ENCODE measurements at regions not wholly inside any gene's neighbourhood (a gene's known extent, or its start where the extent isn't known, plus 50 kb on each side); places are given as distances from the start of the nearest gene placed in this dataset.

DNA sequence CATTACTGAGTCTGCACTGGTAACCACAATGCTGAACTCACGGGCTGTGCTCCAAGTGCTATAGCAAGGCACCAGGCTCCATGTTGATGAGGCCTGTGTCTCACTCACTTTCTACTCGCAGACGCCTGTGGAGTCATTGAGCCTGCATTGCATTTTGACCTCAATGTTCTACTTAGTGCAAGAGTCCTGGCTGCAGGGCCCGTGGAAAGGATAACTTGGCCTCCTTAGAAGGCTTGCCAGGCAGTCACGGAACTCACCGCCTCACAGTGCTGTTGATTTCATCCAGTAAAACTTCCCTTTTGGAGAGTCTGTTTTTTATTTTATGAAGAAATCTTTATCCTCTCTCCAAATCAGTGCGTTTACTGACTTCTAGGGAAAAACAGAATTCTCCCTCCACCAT, 290.4 kb downstream of the RNF144A start:
- no peak for DNase-seq (ENCODE audit: low read depth)
- TF ChIP-seq, protein P1, sequence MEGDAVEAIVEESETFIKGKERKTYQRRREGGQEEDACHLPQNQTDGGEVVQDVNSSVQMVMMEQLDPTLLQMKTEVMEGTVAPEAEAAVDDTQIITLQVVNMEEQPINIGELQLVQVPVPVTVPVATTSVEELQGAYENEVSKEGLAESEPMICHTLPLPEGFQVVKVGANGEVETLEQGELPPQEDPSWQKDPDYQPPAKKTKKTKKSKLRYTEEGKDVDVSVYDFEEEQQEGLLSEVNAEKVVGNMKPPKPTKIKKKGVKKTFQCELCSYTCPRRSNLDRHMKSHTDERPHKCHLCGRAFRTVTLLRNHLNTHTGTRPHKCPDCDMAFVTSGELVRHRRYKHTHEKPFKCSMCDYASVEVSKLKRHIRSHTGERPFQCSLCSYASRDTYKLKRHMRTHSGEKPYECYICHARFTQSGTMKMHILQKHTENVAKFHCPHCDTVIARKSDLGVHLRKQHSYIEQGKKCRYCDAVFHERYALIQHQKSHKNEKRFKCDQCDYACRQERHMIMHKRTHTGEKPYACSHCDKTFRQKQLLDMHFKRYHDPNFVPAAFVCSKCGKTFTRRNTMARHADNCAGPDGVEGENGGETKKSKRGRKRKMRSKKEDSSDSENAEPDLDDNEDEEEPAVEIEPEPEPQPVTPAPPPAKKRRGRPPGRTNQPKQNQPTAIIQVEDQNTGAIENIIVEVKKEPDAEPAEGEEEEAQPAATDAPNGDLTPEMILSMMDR (conservative IDR thresholded peaks at IDR 0.05; ENCODE audit: low read depth, low read length) = no peak
- no peak overlapping the region for H3K4me3 ChIP-seq (ENCODE audit: low read length)

DNA sequence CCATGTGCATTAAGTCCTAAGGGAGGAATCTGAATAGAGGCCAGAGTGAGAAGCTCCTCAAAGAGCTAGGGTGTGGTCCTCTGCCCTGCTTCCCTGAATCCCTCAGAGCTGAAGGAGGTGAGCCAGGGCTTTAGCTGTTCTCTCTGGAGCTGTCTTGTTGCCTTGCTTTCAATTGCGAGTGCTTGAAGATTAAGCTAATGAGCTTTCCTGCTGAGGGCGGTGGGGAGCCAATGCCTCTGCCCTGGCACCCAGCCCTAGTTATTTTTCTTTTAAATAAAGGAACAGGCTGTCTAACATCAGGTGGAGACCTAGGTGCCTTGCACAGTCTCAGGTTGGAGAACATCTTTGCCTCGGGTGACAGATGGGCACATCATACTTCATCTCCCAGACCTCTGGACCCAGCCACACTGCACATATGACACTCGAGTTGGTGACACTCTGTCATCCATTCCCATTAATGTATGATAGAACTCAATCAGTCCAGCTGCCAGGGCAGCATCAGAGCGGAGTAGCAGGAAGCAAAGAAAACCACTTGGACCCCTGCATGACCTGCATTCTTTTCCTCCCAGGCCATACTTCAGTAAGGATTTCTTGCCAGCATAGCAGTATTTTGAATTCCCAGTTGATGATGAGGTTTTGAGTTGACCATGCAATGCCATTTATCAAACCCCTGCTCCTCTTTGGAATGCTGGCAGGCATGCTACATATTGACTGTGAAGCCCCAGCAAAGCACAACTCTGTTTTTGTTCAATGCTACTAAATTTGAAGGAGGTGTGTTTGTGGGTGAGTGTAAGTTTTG, 292.7 kb downstream of the RNF144A start:
- H3K4me3 ChIP-seq (ENCODE audit: low read length) = no peak overlapping the region
- TF ChIP-seq, protein P1 (conservative IDR thresholded peaks at IDR 0.05; ENCODE audit: low read depth, low read length) = no peak
- DNase-seq (ENCODE audit: low read depth) = no peak

DNA sequence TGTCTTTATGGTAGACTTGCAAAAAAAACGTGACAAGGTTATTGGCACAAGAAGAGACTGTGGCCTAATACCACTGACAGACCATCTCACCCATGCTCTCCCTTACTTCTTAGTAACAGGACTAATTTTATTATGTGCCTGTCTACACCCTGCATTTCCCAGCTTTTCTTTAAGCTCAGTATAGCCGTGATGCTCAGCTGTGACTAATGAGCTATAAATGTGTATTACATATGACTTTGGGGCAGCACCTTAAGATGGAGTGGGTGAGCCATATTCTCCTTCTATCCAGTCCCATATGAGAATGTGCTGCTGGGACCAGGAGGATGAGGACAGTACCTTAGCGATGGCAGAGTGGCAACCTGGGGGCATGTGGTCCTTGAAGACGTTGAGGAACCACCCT, 293.5 kb downstream of the RNF144A start:
- TF ChIP-seq, protein P1 (conservative IDR thresholded peaks at IDR 0.05; ENCODE audit: low read depth, low read length) = no peak
- no peak overlapping the region for H3K4me3 ChIP-seq (ENCODE audit: low read length)
- no peak for DNase-seq (ENCODE audit: low read depth)

DNA sequence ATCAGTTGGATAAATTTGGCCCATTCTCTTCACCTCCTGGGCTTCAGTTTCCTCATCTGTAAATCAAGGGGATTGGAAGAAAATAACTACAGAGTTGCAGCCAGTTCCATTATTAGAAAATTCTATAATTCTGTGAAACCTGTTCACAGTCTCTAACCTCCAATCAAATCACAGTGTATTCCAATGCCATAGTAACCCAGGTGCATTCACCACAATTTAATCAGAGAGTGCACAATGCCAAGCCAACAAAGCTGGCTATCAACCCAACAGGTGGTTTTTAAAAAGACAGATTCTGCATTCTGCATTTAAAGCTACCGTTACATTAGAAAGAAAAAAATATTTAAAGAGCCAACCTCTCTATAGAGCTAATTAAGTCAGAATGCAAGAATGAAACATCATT, 308.6 kb downstream of the RNF144A start:
- TF ChIP-seq, protein P1 (conservative IDR thresholded peaks at IDR 0.05; ENCODE audit: low read depth, low read length) = no peak
- no peak for DNase-seq (ENCODE audit: low read depth)
- no peak overlapping the region for H3K4me3 ChIP-seq (ENCODE audit: low read length)

DNA sequence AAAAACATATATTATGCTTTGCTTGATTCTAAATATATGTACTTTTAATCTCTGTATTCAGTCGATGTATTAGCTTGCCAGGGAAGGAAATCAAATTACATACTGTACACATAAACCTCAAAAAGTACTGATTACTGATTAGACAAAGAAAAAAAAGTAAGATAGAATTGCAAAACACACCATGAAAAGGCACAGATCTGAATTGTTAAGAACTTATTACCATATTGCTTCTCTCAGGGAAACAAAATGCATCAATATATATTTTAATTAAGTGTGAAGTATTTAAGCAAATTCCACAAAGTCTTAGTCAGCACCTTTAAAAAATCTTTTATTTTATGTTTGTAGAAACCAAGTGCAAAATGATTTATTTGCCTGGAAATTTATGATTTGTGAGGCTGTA, 309.3 kb downstream of the RNF144A start:
- no peak overlapping the region for H3K4me3 ChIP-seq (ENCODE audit: low read length)
- TF ChIP-seq, protein P1 (conservative IDR thresholded peaks at IDR 0.05; ENCODE audit: low read depth, low read length) = no peak
- DNase-seq (ENCODE audit: low read depth) = no peak

DNA sequence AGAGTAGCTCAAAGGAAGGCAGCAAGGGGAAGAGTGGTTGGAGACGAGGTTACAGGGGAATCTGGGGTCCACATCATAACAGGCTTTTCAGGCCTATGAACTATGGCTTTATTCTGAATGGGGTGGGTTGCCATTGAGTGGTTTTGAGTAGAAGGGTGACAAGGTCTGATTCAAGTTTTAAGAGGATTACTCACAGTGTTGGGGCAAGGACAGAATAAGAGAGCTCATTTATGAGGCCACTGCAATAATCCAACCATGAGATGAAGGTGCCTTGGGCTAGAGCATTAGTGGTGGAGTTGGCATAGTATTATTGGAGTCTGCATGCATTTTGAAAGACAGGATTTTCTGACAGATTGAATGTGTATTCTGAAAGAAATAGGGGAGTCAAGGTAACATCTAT, 315.9 kb downstream of the RNF144A start:
- TF ChIP-seq, protein P1 (conservative IDR thresholded peaks at IDR 0.05; ENCODE audit: low read depth, low read length) = no peak
- H3K4me3 ChIP-seq (ENCODE audit: low read length) = no peak overlapping the region
- DNase-seq (ENCODE audit: low read depth) = no peak

DNA sequence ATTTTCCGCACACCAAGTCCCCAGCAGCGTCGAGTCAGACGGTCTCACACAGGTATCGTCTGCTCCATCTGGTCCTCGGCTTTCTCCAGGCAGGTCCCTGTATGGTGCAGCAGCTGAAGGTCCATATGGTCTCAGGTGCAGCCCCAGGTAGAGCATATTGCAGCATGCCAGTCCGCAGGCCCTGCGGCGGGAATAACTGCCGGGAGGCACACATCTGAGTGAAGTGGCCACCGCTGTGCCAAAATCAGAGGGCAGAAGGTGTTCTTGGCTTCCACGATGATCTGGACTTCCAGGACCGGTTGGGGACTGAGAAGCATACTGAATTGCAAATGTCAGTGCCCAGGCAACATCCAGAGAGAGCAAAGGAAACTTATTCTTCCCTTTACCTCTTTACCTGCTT, 320.3 kb downstream of the RNF144A start:
- TF ChIP-seq, protein P1 (conservative IDR thresholded peaks at IDR 0.05; ENCODE audit: low read depth, low read length) = no peak
- no peak overlapping the region for H3K4me3 ChIP-seq (ENCODE audit: low read length)
- DNase-seq (ENCODE audit: low read depth) = no peak

Measured in retinal pigment epithelial cell (primary cell).